ENCODE measurements at regions not wholly inside any gene's neighbourhood (a gene's known extent, or its start where the extent isn't known, plus 50 kb on each side); places are given as distances from the start of the nearest gene placed in this dataset.

DNA sequence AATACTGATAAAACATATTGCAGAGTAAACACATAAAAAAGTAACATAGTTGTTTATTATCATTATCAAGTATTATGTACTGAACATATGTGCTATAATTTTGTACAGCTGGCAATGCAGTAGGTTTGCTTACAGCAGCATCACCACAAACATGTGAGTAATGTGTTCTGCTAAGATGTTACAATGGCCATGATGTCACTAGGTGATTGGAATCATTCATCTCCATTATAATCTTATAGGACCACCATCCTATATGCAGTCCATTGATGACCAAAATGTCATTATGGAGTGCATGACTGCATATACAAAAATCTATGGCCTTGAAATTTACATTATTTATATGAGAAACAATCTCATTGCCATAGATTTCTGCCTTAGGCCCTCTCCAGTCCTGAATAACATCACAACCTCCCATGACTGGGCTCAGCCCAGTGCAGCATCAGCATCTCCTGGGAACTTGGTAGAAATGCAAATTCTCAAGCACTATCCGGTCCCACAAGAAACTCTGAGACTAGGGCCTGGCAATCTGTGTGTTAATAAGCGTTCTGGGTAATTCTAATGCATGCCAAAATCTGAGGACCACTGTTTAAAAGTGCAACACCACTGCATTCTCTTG lies 352.0 kb upstream of the MARCKS start:
- no peak overlapping the region for H3K27ac ChIP-seq (ENCODE audit: low read depth)
- no peak overlapping the region for H3K4me3 ChIP-seq
- H3K9me3 Mint-ChIP-seq = no peaks in the 10 kb centered on the region
- H3K4me1 Mint-ChIP-seq = no peaks in the 10 kb centered on the region
- no peaks in the 10 kb centered on the region for H4K20me1 ChIP-seq (replicated peaks; ENCODE audit: insufficient read depth)
- no peak for TF ChIP-seq JUNB (IDR thresholded peaks at IDR 0.05; ENCODE audit: unreplicated experiment)
- TF ChIP-seq, protein P1, sequence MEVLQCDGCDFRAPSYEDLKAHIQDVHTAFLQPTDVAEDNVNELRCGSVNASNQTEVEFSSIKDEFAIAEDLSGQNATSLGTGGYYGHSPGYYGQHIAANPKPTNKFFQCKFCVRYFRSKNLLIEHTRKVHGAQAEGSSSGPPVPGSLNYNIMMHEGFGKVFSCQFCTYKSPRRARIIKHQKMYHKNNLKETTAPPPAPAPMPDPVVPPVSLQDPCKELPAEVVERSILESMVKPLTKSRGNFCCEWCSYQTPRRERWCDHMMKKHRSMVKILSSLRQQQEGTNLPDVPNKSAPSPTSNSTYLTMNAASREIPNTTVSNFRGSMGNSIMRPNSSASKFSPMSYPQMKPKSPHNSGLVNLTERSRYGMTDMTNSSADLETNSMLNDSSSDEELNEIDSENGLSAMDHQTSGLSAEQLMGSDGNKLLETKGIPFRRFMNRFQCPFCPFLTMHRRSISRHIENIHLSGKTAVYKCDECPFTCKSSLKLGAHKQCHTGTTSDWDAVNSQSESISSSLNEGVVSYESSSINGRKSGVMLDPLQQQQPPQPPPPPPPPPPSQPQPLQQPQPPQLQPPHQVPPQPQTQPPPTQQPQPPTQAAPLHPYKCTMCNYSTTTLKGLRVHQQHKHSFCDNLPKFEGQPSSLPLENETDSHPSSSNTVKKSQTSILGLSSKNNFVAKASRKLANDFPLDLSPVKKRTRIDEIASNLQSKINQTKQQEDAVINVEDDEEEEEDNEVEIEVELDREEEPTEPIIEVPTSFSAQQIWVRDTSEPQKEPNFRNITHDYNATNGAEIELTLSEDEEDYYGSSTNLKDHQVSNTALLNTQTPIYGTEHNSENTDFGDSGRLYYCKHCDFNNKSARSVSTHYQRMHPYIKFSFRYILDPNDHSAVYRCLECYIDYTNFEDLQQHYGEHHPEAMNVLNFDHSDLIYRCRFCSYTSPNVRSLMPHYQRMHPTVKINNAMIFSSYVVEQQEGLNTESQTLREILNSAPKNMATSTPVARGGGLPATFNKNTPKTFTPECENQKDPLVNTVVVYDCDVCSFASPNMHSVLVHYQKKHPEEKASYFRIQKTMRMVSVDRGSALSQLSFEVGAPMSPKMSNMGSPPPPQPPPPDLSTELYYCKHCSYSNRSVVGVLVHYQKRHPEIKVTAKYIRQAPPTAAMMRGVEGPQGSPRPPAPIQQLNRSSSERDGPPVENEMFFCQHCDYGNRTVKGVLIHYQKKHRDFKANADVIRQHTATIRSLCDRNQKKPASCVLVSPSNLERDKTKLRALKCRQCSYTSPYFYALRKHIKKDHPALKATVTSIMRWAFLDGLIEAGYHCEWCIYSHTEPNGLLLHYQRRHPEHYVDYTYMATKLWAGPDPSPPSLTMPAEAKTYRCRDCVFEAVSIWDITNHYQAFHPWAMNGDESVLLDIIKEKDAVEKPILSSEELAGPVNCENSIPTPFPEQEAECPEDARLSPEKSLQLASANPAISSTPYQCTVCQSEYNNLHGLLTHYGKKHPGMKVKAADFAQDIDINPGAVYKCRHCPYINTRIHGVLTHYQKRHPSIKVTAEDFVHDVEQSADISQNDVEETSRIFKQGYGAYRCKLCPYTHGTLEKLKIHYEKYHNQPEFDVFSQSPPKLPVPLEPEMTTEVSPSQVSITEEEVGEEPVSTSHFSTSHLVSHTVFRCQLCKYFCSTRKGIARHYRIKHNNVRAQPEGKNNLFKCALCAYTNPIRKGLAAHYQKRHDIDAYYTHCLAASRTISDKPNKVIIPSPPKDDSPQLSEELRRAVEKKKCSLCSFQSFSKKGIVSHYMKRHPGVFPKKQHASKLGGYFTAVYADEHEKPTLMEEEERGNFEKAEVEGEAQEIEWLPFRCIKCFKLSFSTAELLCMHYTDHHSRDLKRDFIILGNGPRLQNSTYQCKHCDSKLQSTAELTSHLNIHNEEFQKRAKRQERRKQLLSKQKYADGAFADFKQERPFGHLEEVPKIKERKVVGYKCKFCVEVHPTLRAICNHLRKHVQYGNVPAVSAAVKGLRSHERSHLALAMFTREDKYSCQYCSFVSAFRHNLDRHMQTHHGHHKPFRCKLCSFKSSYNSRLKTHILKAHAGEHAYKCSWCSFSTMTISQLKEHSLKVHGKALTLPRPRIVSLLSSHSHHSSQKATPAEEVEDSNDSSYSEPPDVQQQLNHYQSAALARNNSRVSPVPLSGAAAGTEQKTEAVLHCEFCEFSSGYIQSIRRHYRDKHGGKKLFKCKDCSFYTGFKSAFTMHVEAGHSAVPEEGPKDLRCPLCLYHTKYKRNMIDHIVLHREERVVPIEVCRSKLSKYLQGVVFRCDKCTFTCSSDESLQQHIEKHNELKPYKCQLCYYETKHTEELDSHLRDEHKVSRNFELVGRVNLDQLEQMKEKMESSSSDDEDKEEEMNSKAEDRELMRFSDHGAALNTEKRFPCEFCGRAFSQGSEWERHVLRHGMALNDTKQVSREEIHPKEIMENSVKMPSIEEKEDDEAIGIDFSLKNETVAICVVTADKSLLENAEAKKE (CRISPR knock-in tag; IDR thresholded peaks at IDR 0.05) = no peak
- TF ChIP-seq STAT1 (IDR thresholded peaks at IDR 0.05; ENCODE audit: unreplicated experiment) = no peak
- TF ChIP-seq NANOG (IDR thresholded peaks at IDR 0.05; ENCODE audit: borderline replicate concordance) = no peak
- no peak for TF ChIP-seq CREB1 (CRISPR knock-in tag; IDR thresholded peaks at IDR 0.05; ENCODE audit: low read depth)
- TF ChIP-seq, protein P2, sequence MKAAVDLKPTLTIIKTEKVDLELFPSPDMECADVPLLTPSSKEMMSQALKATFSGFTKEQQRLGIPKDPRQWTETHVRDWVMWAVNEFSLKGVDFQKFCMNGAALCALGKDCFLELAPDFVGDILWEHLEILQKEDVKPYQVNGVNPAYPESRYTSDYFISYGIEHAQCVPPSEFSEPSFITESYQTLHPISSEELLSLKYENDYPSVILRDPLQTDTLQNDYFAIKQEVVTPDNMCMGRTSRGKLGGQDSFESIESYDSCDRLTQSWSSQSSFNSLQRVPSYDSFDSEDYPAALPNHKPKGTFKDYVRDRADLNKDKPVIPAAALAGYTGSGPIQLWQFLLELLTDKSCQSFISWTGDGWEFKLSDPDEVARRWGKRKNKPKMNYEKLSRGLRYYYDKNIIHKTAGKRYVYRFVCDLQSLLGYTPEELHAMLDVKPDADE (IDR thresholded peaks at IDR 0.05) = no peak
- TF ChIP-seq EZH2phosphoT487 (IDR thresholded peaks at IDR 0.05; ENCODE audit: unreplicated experiment) = no peak
- TF ChIP-seq POLR2AphosphoS5 (IDR thresholded peaks at IDR 0.05; ENCODE audit: low read depth) = no peak
- TF ChIP-seq, protein P3, sequence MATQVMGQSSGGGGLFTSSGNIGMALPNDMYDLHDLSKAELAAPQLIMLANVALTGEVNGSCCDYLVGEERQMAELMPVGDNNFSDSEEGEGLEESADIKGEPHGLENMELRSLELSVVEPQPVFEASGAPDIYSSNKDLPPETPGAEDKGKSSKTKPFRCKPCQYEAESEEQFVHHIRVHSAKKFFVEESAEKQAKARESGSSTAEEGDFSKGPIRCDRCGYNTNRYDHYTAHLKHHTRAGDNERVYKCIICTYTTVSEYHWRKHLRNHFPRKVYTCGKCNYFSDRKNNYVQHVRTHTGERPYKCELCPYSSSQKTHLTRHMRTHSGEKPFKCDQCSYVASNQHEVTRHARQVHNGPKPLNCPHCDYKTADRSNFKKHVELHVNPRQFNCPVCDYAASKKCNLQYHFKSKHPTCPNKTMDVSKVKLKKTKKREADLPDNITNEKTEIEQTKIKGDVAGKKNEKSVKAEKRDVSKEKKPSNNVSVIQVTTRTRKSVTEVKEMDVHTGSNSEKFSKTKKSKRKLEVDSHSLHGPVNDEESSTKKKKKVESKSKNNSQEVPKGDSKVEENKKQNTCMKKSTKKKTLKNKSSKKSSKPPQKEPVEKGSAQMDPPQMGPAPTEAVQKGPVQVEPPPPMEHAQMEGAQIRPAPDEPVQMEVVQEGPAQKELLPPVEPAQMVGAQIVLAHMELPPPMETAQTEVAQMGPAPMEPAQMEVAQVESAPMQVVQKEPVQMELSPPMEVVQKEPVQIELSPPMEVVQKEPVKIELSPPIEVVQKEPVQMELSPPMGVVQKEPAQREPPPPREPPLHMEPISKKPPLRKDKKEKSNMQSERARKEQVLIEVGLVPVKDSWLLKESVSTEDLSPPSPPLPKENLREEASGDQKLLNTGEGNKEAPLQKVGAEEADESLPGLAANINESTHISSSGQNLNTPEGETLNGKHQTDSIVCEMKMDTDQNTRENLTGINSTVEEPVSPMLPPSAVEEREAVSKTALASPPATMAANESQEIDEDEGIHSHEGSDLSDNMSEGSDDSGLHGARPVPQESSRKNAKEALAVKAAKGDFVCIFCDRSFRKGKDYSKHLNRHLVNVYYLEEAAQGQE (IDR thresholded peaks at IDR 0.05; ENCODE audit: unreplicated experiment) = no peak
- TF ChIP-seq EZH2 (IDR thresholded peaks at IDR 0.05; ENCODE audit: low read depth, unreplicated experiment) = no peak
- TF ChIP-seq ZNF114 (CRISPR knock-in tag; IDR thresholded peaks at IDR 0.05) = no peak
- no peak for TF ChIP-seq ZNF331 (CRISPR knock-in tag; IDR thresholded peaks at IDR 0.05; ENCODE audit: low read depth)
- TF ChIP-seq, protein P4, sequence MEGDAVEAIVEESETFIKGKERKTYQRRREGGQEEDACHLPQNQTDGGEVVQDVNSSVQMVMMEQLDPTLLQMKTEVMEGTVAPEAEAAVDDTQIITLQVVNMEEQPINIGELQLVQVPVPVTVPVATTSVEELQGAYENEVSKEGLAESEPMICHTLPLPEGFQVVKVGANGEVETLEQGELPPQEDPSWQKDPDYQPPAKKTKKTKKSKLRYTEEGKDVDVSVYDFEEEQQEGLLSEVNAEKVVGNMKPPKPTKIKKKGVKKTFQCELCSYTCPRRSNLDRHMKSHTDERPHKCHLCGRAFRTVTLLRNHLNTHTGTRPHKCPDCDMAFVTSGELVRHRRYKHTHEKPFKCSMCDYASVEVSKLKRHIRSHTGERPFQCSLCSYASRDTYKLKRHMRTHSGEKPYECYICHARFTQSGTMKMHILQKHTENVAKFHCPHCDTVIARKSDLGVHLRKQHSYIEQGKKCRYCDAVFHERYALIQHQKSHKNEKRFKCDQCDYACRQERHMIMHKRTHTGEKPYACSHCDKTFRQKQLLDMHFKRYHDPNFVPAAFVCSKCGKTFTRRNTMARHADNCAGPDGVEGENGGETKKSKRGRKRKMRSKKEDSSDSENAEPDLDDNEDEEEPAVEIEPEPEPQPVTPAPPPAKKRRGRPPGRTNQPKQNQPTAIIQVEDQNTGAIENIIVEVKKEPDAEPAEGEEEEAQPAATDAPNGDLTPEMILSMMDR (conservative IDR thresholded peaks at IDR 0.05; ENCODE audit: low read depth in 2 of 2) = no peak
- no peaks in the 10 kb centered on the region for H3K27me3 Mint-ChIP-seq (ENCODE audit: insufficient read depth, low read depth, poor library complexity)
- no peak overlapping the region for H3K27ac Mint-ChIP-seq
- no peaks in the 10 kb centered on the region for H3K36me3 Mint-ChIP-seq (ENCODE audit: low read depth)
- no peak overlapping the region for H3K4me3 Mint-ChIP-seq
- H3K9me2 ChIP-seq (ENCODE audit: insufficient read depth) = peaks cover 7% of the 10 kb centered on the region; the same call in 1 of the 2 replicates
- H3K79me2 ChIP-seq (replicated peaks; ENCODE audit: insufficient read depth) = no peaks in the 10 kb centered on the region
- no peak overlapping the region for H3K4me2 ChIP-seq
- H3F3A ChIP-seq (replicated peaks; ENCODE audit: low read depth) = no peaks in the 10 kb centered on the region
- no peaks in the 10 kb centered on the region for H3K36me3 ChIP-seq (ENCODE audit: insufficient read depth)
- no peak for ATAC-seq
- DNase-seq (ENCODE audit: low spot score) = no peak
- H3K27me3 ChIP-seq (ENCODE audit: insufficient read depth) = no peaks in the 10 kb centered on the region
- no peaks in the 10 kb centered on the region for H3K4me1 ChIP-seq (ENCODE audit: insufficient read depth)
- no peak overlapping the region for H2AFZ ChIP-seq
